ENCODE measurements at regions not wholly inside any gene's neighbourhood (a gene's known extent, or its start where the extent isn't known, plus 50 kb on each side); places are given as distances from the start of the nearest gene placed in this dataset.
"Not testable (repeated sequence)": the region's sequence is repeated elsewhere in the genome, so short reads cannot be mapped to it uniquely, and the experiment has no call there.

- Histone ChIP-seq H3K36me3 (no peaks in the 10 kb centered on the region), H3K4me1 (peaks cover 0 to 8% (median 2%) of the 10 kb centered on the region in 4 donors), H3K27ac (replicated peaks in 1 of 4) (no peak overlapping the region), H3K27me3 (peaks cover 0 to 48% (median 12%) of the 10 kb centered on the region in 4 donors), H3K4me3 (no peak overlapping the region), H3K9me3 (peaks cover 0 to 31% (median 7%) of the 10 kb centered on the region in 4 donors)
- 73% methylated on average over 38 of the region's 38 CpGs for WGBS
- intact Hi-C loops (cut with DNase I), result no loop called here
- TF ChIP-seq CTCF (IDR thresholded peaks at IDR 0.05) (no peak), EP300 (IDR thresholded peaks at IDR 0.05) (no peak), POLR2AphosphoS5 (IDR thresholded peaks at IDR 0.05) (no peak), POLR2A (IDR thresholded peaks at IDR 0.05; ENCODE audit: low read depth) (no peak)
- no peak for DNase-seq (ENCODE audit: extremely low spot score)
These were observed 441.8 kb upstream of the DEFB115 start for GRCh38 chr20:30815577-30816181.

- peaks cover 0 to 31% (median 7%) of the 10 kb centered on the region in 4 donors for H3K9me3 ChIP-seq
- DNase-seq (ENCODE audit: extremely low spot score), result no peak
- H3K4me1 ChIP-seq, result peaks cover 0 to 8% (median 2%) of the 10 kb centered on the region in 4 donors
- H3K36me3 ChIP-seq, result no peaks in the 10 kb centered on the region
- H3K4me3 ChIP-seq, result peak overlapping the region in 2 of 4 donors; percentile 15 to 22
- no peak for TF ChIP-seq EP300 (IDR thresholded peaks at IDR 0.05)
- TF ChIP-seq POLR2A (IDR thresholded peaks at IDR 0.05; ENCODE audit: low read depth), result no peak
- TF ChIP-seq CTCF (IDR thresholded peaks at IDR 0.05), result no peak
- no peak for TF ChIP-seq POLR2AphosphoS5 (IDR thresholded peaks at IDR 0.05)
- H3K27ac ChIP-seq (replicated peaks in 1 of 4), result no peak overlapping the region
- 65% methylated on average over 44 of the region's 44 CpGs for WGBS
- intact Hi-C loops (cut with DNase I), result no loop called here
- peaks cover 0 to 48% (median 12%) of the 10 kb centered on the region in 4 donors for H3K27me3 ChIP-seq
These were observed 441.2 kb upstream of the DEFB115 start for GRCh38 chr20:30816182-30816645.

- DNase-seq (ENCODE audit: extremely low spot score); H3K4me1 ChIP-seq; H3K36me3 ChIP-seq; H3K27me3 ChIP-seq; intact Hi-C loops (cut with DNase I); H3K27ac ChIP-seq (replicated peaks in 1 of 4); H3K4me3 ChIP-seq; H3K9me3 ChIP-seq: not testable (repeated sequence)
- 75% methylated on average over 1 of the region's 1 CpG for WGBS
These were observed 435.8 kb upstream of the DEFB115 start for GRCh38 chr20:30821615-30822014.

GRCh38 chr20:30824666-30825065 is 432.8 kb upstream of the DEFB115 start:
- H3K4me3 ChIP-seq; intact Hi-C loops (cut with DNase I); H3K9me3 ChIP-seq; H3K27ac ChIP-seq (replicated peaks in 1 of 4); H3K4me1 ChIP-seq; DNase-seq (ENCODE audit: extremely low spot score); H3K36me3 ChIP-seq; H3K27me3 ChIP-seq: not testable (repeated sequence)
- 73% methylated on average over 7 of the region's 7 CpGs for WGBS

GRCh38 chr20:30845923-30846322 is 411.5 kb upstream of the DEFB115 start:
- intact Hi-C loops (cut with DNase I); H3K36me3 ChIP-seq; H3K4me1 ChIP-seq; H3K27ac ChIP-seq (replicated peaks in 1 of 4); H3K4me3 ChIP-seq; DNase-seq (ENCODE audit: extremely low spot score); H3K27me3 ChIP-seq; H3K9me3 ChIP-seq: not testable (repeated sequence)
- 84% methylated on average over 5 of the region's 5 CpGs for WGBS

- WGBS, result 79% methylated on average over 12 of the region's 12 CpGs
- H3K4me3 ChIP-seq; intact Hi-C loops (cut with DNase I); H3K27me3 ChIP-seq; H3K36me3 ChIP-seq; H3K27ac ChIP-seq (replicated peaks in 1 of 4); DNase-seq (ENCODE audit: extremely low spot score); H3K4me1 ChIP-seq; H3K9me3 ChIP-seq: not testable (repeated sequence)
These were observed 389.2 kb upstream of the DEFB115 start for GRCh38 chr20:30868271-30868670.

GRCh38 chr20:30871127-30871526 is 386.3 kb upstream of the DEFB115 start:
- H3K9me3 ChIP-seq; H3K4me3 ChIP-seq; H3K27ac ChIP-seq (replicated peaks in 1 of 4); intact Hi-C loops (cut with DNase I); H3K4me1 ChIP-seq; DNase-seq (ENCODE audit: extremely low spot score); H3K27me3 ChIP-seq; H3K36me3 ChIP-seq: not testable (repeated sequence)
- 69% methylated on average over 7 of the region's 7 CpGs for WGBS

GRCh38 chr20:30872252-30872651 is 385.2 kb upstream of the DEFB115 start:
- 65% methylated on average over 7 of the region's 7 CpGs for WGBS
- H3K36me3 ChIP-seq; DNase-seq (ENCODE audit: extremely low spot score); H3K4me1 ChIP-seq; intact Hi-C loops (cut with DNase I); H3K27ac ChIP-seq (replicated peaks in 1 of 4); H3K27me3 ChIP-seq; H3K9me3 ChIP-seq; H3K4me3 ChIP-seq: not testable (repeated sequence)

- H3K27me3 ChIP-seq; H3K4me1 ChIP-seq; H3K4me3 ChIP-seq; H3K9me3 ChIP-seq; H3K36me3 ChIP-seq; H3K27ac ChIP-seq (replicated peaks in 1 of 4); intact Hi-C loops (cut with DNase I); DNase-seq (ENCODE audit: extremely low spot score): not testable (repeated sequence)
These were observed 381.6 kb upstream of the DEFB115 start for GRCh38 chr20:30875868-30876267.

- peaks cover 0 to 60% (median 2%) of the 10 kb centered on the region in 4 donors for H3K27me3 ChIP-seq
- H3K9me3 ChIP-seq; H3K36me3 ChIP-seq; H3K4me1 ChIP-seq; H3K27ac ChIP-seq (replicated peaks in 1 of 4); H3K4me3 ChIP-seq; intact Hi-C loops (cut with DNase I); DNase-seq (ENCODE audit: extremely low spot score): not testable (repeated sequence)
- 38% methylated on average over 19 of the region's 20 CpGs for WGBS
These were observed 366.1 kb upstream of the DEFB115 start for GRCh38 chr20:30891400-30891799.

Data from esophagus muscularis mucosa (tissue), 4 donors.